ENCODE measurements at regions not wholly inside any gene's neighbourhood (a gene's known extent, or its start where the extent isn't known, plus 50 kb on each side); places are given as distances from the start of the nearest gene placed in this dataset.

- H3K9me3 Mint-ChIP-seq (ENCODE audit: insufficient read depth) = no peaks in the 10 kb centered on the region
- no peaks in the 10 kb centered on the region for H3K36me3 Mint-ChIP-seq (ENCODE audit: low read depth)
- ATAC-seq (no peak), DNase-seq (no peak)
- peaks cover 13% of the 10 kb centered on the region for H3K27me3 Mint-ChIP-seq (ENCODE audit: low read depth)
- ChIA-PET POLR2A (no interaction called here), CTCF (no interaction called here)
- H3K4me3 Mint-ChIP-seq = no peak overlapping the region
- no peak overlapping the region for H3K27ac Mint-ChIP-seq
- no peaks in the 10 kb centered on the region for H3K4me1 Mint-ChIP-seq (ENCODE audit: low read depth)
Measured at GRCh38 chr13:24108615-24108965, 51.9 kb upstream of the SPATA13 start.

- no peak for ATAC-seq
- peaks cover 10% of the 10 kb centered on the region for H3K27me3 Mint-ChIP-seq (ENCODE audit: low read depth)
- no peaks in the 10 kb centered on the region for H3K9me3 Mint-ChIP-seq (ENCODE audit: insufficient read depth)
- no peak overlapping the region for H3K4me3 Mint-ChIP-seq
- ChIA-PET POLR2A (no interaction called here), CTCF (no interaction called here)
- no peaks in the 10 kb centered on the region for H3K4me1 Mint-ChIP-seq (ENCODE audit: low read depth)
- H3K27ac Mint-ChIP-seq = no peak overlapping the region
- H3K36me3 Mint-ChIP-seq (ENCODE audit: low read depth) = no peaks in the 10 kb centered on the region
- DNase-seq = no peak
Measured at GRCh38 chr13:24110011-24110410, 50.5 kb upstream of the SPATA13 start.

Data from activated CD8-positive, alpha-beta T cell treated with anti-CD3 and anti-CD28 coated beads, Interleukin-2, amount 10 ng/mL, durations not matched to agents 7 days and 5 days (primary cell).